DMS53 treated with DMSO at 0.1 percent for 48 hours (cell line): ENCODE measurements at regions not wholly inside any gene's neighbourhood (a gene's known extent, or its start where the extent isn't known, plus 50 kb on each side); places are given as distances from the start of the nearest gene placed in this dataset.
"Not testable (repeated sequence)": the region's sequence is repeated elsewhere in the genome, so short reads cannot be mapped to it uniquely, and the experiment has no call there.

Experiments
- DNase-seq: peaks from one replicate; lab custom pipeline; 2025; ENCODE audit not compliant: unreplicated experiment; lab: John Stamatoyannopoulos, UW

DNA sequence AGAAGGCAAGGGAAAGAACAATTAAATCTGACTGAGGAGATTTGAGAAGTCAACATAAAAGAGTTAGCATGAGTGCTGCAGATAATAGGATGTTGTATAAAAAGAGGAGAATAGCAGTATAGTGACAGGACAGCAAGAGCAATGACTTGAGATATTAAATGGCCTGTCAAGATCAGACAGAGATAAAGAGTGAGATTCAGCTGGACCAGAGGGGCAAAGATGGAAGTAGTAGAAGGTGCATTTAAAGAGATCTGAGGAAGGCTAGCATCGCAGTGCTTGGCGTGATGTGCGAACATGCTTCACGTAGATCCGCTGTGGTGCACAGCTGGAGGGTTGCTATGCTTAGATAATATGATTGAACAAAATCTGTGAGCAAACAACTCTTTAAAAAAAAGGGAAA, 1422.6 kb upstream of the CDH8 start:
- DNase-seq, result peak; percentile 59

DNA sequence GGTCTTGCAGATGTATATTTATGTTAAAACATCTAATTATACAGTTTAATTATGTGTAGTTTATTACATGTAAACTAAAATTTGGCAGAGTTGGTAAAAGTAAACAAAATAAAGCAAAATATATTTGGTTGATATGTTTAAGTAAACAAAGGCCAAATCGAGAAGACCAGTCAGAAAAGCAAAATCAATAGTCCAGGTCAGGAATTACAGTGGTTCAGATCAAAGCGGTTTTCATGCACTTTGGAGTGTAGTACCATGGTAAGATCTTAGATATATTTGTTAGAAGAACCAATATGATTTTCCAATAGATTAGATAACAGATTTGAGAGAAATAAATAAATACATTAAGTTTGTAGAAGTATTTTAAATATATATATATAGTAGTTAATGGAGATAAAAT, 1421.6 kb upstream of the CDH8 start:
- no peak for DNase-seq

DNA sequence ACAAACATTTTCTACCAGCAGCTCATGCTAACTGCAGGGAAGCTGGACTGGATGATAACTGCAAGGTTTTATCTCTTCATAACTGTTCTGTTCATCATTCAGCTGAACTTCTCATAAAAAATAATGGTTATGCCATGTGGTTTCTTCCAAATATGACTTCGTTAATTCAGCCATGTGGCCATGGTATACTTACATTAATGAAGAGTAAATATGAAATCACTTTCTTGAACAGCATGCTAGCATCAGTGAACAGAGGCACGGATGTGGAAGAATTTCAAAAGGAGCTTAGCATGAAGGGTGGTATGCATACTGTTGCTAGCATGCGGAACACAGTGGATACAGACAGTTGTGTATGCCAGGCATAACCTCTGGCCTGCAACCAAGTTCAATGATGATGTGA, 1417.0 kb upstream of the CDH8 start:
- DNase-seq, result no peak

DNA sequence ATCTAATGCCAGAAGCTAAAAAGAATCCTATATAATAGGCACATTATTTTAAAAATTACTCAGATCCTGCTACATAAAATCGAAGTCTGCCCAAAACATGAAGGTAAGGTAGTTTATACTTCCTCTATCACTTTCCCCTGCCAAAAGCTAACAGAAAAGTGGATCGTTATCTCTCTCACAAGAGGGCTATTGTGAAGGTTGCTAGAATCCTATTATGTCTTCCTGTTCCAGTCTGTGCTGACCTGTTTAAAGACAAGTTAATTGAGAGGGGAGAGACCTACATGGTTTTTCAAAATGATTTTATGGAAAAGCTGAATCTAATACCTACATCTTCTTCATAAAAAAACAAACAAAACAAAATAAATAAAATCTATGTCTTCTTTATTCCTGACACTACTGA, 1410.9 kb upstream of the CDH8 start:
- peak; percentile 43 for DNase-seq

- no peak for DNase-seq
Observed at GRCh38 chr16:63442246-63442645, 1406.0 kb upstream of the CDH8 start.

GRCh38 chr16:63426275-63426870, 1390.1 kb upstream of the CDH8 start:
- no peak for DNase-seq

GRCh38 chr16:63422715-63423114, 1386.5 kb upstream of the CDH8 start:
- no peak for DNase-seq

DNA sequence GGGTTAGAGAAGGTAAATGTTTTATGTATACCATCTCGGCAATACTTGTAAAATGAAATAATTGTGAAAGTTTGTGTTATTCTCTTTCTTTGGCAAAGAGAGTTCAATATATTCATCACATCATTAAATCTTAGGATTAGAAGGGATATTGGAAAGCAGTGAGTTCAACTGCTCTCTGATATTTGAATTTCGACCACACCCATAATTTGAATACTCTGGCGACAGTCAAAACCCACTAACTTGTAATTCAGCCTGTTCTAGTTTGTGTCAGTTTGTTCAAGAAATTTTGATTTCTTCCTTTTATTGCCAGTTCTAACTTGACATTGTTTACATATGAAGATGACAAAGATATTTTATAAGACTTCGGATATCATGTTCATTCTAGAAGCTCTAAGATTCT, 1380.5 kb upstream of the CDH8 start:
- DNase-seq, result no peak

- peak; percentile 14 for DNase-seq
Observed at GRCh38 chr16:63415014-63415413, 1378.8 kb upstream of the CDH8 start.

DNA sequence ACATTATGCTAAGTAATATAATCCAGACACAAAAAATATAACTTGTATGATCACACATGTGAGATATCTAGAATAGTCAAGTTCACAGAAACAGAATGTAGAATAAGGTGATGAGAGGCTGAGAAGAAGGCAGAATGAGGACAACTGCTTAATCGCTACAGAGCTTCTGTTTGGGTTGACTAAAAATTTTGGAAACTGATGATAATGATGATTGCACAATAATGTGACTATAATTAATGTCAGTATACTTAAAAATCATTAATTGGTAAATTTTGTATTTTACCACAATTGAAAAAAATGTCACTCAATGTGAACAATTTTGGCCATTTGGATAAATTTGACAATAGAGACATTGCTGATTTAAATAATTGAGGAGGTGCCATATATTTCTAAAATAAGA, 1374.4 kb upstream of the CDH8 start:
- DNase-seq, result no peak

- DNase-seq, result no peak
Observed at GRCh38 chr16:63403792-63404191, 1367.6 kb upstream of the CDH8 start.

DNA sequence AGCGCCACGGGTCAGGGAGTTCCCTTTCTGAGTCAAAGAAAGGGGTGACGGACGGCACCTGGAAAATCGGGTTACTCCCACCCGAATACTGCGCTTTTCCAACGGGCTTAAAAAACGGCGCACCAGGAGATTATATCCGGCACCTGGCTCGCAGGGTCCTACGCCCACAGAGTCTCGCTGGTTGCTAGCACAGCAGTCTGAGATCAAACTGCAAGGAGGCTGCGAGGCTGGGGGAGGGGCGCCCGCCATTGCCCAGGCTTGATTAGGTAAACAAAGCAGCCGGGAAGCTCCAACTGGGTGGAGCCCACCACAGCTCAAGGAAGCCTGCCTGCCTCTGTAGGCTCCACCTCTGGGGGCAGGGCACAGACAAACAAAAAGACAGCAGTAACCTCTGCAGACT, 1352.0 kb upstream of the CDH8 start:
- DNase-seq, result not testable (repeated sequence)

GRCh38 chr16:63385714-63386432, 1349.6 kb upstream of the CDH8 start:
- no peak for DNase-seq

DNA sequence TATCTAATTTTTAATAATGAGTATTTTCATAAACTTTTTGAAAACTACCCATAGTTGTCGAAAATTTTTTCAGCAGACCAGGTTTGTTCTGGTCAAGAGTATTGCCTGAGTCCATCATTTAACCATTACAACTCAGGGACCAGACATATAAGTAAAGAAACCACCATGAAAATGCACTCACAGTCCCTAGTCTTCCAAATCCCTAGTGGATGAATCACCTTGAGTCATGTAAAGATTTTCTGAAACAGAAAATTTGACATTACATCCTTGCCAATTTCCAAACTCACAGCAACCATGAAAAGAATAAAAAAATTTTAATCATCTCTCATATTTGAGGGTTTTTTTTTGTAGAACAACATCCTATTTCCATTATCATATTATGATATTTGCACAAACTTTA, 1337.5 kb upstream of the CDH8 start:
- no peak for DNase-seq

DNA sequence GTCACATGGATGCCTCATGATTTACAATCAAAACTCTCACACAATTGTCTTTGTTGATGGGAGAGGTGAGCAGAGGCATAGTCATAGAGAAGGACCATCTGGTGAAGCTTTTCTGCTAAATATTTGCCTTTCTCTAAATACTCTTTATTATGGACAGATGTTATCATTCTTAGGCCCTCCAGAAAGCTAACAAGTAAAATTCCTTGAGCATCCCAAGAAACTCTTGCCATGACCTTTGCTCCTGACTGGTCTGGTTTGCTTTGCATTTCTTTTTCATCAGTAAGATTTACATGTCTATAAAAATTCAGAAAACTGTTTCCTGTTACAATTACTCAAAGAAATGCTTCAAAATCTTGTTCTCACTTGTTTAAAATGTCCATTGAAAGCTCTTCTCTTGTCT, 1336.6 kb upstream of the CDH8 start:
- no peak for DNase-seq

DNA sequence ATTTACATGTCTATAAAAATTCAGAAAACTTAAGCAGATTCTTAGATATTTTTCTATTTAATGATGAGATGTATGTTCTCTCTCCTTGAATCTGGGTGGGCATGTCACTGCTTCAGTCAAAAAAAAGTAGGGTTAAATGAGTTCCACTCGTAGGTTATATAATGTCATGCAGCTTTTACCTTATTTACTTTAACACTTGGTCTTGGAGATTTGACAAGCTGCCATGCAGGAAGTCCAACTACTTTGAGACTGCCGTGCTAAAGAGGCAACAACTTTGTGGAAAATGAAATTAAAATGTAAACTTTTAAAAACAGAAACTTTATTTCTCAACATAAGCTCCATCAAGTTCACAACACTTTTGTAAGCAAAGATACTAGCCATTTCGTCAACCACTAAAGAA, 1336.0 kb upstream of the CDH8 start:
- no peak for DNase-seq

- DNase-seq, result no peak
Observed at GRCh38 chr16:63365649-63366304, 1329.5 kb upstream of the CDH8 start.

GRCh38 chr16:63363738-63364137, 1327.5 kb upstream of the CDH8 start:
- DNase-seq, result peak; percentile 32

GRCh38 chr16:63361032-63361624, 1324.9 kb upstream of the CDH8 start:
- peak; percentile 58 for DNase-seq

GRCh38 chr16:63349961-63350360, 1313.7 kb upstream of the CDH8 start:
- DNase-seq, result no peak

DNA sequence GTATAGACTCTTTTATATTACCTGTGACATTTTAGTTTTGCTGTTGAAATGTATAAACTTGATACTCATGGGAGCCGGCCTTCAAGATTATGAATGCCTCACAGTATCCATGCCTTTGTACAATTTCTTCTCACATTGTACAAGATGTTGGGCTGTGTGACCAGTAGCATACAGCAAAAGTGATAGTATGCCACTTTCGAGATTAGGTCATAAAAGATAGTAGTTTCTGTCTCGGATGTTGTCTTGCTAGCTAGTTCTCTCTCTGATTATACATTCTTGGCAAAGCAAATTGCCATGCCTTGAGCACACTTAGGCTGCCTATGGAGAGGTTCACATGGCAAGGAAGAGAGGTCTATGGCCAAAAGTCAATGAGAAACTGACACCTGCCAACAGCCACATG, 1309.8 kb upstream of the CDH8 start:
- DNase-seq, result no peak

- DNase-seq, result no peak
Observed at GRCh38 chr16:63337264-63337663, 1301.0 kb upstream of the CDH8 start.
